CD4-positive, alpha-beta T cell treated with Interleukin-2 at 100 ng/mL for 4 hours (primary cell): ENCODE measurements at regions not wholly inside any gene's neighbourhood (a gene's known extent, or its start where the extent isn't known, plus 50 kb on each side); places are given as distances from the start of the nearest gene placed in this dataset.

Experiments used
- DNase-seq: peaks from one replicate; pipeline ENCODE4 v3.0.0-alpha.2; 2020; ENCODE audit warnings: low spot score

- no peak for DNase-seq
Observed at GRCh38 chr10:128497660-128498377, 371.6 kb upstream of the MKI67 start.

- DNase-seq, result no peak
Observed at GRCh38 chr10:128498378-128498730, 372.1 kb upstream of the MKI67 start.

- no peak for DNase-seq
Observed at GRCh38 chr10:128498746-128499145, 372.5 kb upstream of the MKI67 start.

GRCh38 chr10:128499486-128499885, 373.3 kb upstream of the MKI67 start:
- no peak for DNase-seq

GRCh38 chr10:128499956-128500355, 373.7 kb upstream of the MKI67 start:
- DNase-seq, result no peak

- DNase-seq, result no peak
Observed at GRCh38 chr10:128500642-128501041, 374.4 kb upstream of the MKI67 start.

GRCh38 chr10:128505346-128505745, 379.1 kb upstream of the MKI67 start:
- no peak for DNase-seq

- no peak for DNase-seq
Observed at GRCh38 chr10:128506423-128506822, 380.2 kb upstream of the MKI67 start.

- DNase-seq, result no peak
Observed at GRCh38 chr10:128507066-128507465, 380.8 kb upstream of the MKI67 start.

GRCh38 chr10:128511284-128511683, 385.1 kb upstream of the MKI67 start:
- DNase-seq, result no peak

- DNase-seq, result no peak
Observed at GRCh38 chr10:128512767-128513166, 386.5 kb upstream of the MKI67 start.

GRCh38 chr10:128514536-128514935, 388.3 kb upstream of the MKI67 start:
- no peak for DNase-seq

- no peak for DNase-seq
Observed at GRCh38 chr10:128516180-128516579, 390.0 kb upstream of the MKI67 start.

GRCh38 chr10:128517167-128517566, 390.9 kb upstream of the MKI67 start:
- DNase-seq, result no peak

GRCh38 chr10:128518000-128518399, 391.8 kb upstream of the MKI67 start:
- no peak for DNase-seq

GRCh38 chr10:128519581-128519980, 393.4 kb upstream of the MKI67 start:
- no peak for DNase-seq

GRCh38 chr10:128520211-128520815, 394.1 kb upstream of the MKI67 start:
- no peak for DNase-seq

GRCh38 chr10:128522551-128523308, 396.5 kb upstream of the MKI67 start:
- no peak for DNase-seq

- DNase-seq, result no peak
Observed at GRCh38 chr10:128525444-128525843, 399.2 kb upstream of the MKI67 start.

GRCh38 chr10:128525936-128526335, 399.7 kb upstream of the MKI67 start:
- no peak for DNase-seq

GRCh38 chr10:128526791-128527375, 400.7 kb upstream of the MKI67 start:
- DNase-seq, result no peak

GRCh38 chr10:128527711-128528110, 401.5 kb upstream of the MKI67 start:
- no peak for DNase-seq

- no peak for DNase-seq
Observed at GRCh38 chr10:128528167-128528566, 401.9 kb upstream of the MKI67 start.
